OCI-LY7 (cell line): ENCODE measurements at regions not wholly inside any gene's neighbourhood (a gene's known extent, or its start where the extent isn't known, plus 50 kb on each side); places are given as distances from the start of the nearest gene placed in this dataset.

Experiments used
- BruUV-seq: library from RNA; stranded (reverse); fragments of 400-500 nt; replicated peaks from 2 replicates; lab custom pipeline; 2021; lab: Mats Ljungman, UMichigan
- CTCF ChIA-PET: fragments of 300-600 bp; sonication (Branson Sonifier 250); formaldehyde crosslinking; loops from one replicate; lab custom pipeline; 2022; ENCODE audit warnings: antibody characterized with exemption; ENCODE audit not compliant: unreplicated experiment; lab: Charles Lee
- POLR2A ChIA-PET: fragments of 300-600 bp; sonication (Branson Sonifier 250); formaldehyde crosslinking; loops from one replicate; lab custom pipeline; 2022; ENCODE audit warnings: antibody characterized with exemption; lab: Charles Lee
- DNase-seq: peaks from one replicate; pipeline ENCODE4 v3.0.0-alpha.2; 2015; ENCODE audit warnings: low spot score
- H2AFZ ChIP-seq: fragments of 200-600 bp; sonication (generic), shearing (Covaris generic); 2 replicates; pipeline ENCODE4 v1.6.1; 2014; ENCODE audit warnings: mild to moderate bottlenecking, antibody characterized with exemption, low read length, moderate library complexity
- H3K27ac ChIP-seq: fragments of 200-600 bp; sonication (generic); 2 replicates; pipeline ENCODE4 v1.5.1; 2014; ENCODE audit warnings: mixed run types, low read depth, mild to moderate bottlenecking, moderate library complexity, low read length, inconsistent platforms; ENCODE audit not compliant: poor library complexity, severe bottlenecking
- H3K36me3 ChIP-seq: fragments of 200-600 bp; sonication (generic); 2 replicates; pipeline ENCODE4 v1.6.1; 2014; ENCODE audit warnings: mild to moderate bottlenecking, antibody characterized with exemption, low read length, moderate library complexity, mixed read lengths; ENCODE audit not compliant: insufficient read depth
- H3K4me1 ChIP-seq: fragments of 200-600 bp; sonication (generic); 2 replicates; pipeline ENCODE4 v1.5.1; 2014; ENCODE audit warnings: mild to moderate bottlenecking, low read length; ENCODE audit not compliant: insufficient read depth, poor library complexity, severe bottlenecking
- H3K4me2 ChIP-seq: fragments of 200-600 bp; sonication (generic); 2 replicates; pipeline ENCODE4 v1.6.1; 2014; ENCODE audit warnings: mild to moderate bottlenecking, low read length
- H3K4me3 ChIP-seq: fragments of 200-600 bp; sonication (generic); 2 replicates; pipeline ENCODE4 v1.5.1; 2014; ENCODE audit warnings: mild to moderate bottlenecking, low read depth, low read length; ENCODE audit not compliant: poor library complexity, severe bottlenecking
- H3K79me2 ChIP-seq: fragments of 200-600 bp; sonication (generic); 2 replicates; pipeline ENCODE4 v1.6.1; 2016; ENCODE audit warnings: low read depth, mild to moderate bottlenecking, low read length, moderate library complexity, mixed read lengths; ENCODE audit not compliant: insufficient read depth
- H3K9me2 ChIP-seq: fragments of 200-600 bp; sonication (generic); 2 replicates; pipeline ENCODE4 v1.6.1; 2016; ENCODE audit warnings: mild to moderate bottlenecking, low read length, mixed read lengths; ENCODE audit not compliant: insufficient read depth
- H3K9me3 ChIP-seq: fragments of 200-600 bp; sonication (generic); 2 replicates; pipeline ENCODE4 v1.6.1; 2014; ENCODE audit warnings: mild to moderate bottlenecking, mixed run types, low read length, mixed read lengths
- H4K20me1 ChIP-seq: fragments of 200-600 bp; sonication (generic); 2 replicates; pipeline ENCODE4 v1.6.1; 2014; ENCODE audit warnings: mild to moderate bottlenecking, antibody characterized with exemption, low read length, moderate library complexity, mixed read lengths; ENCODE audit not compliant: insufficient read depth
- CTCF ChIP-seq: fragments of 200-600 bp; sonication (generic); conservative IDR thresholded peaks from 2 replicates; pipeline ENCODE4 v1.5.1; 2014; ENCODE audit warnings: mild to moderate bottlenecking, antibody characterized with exemption, low read length, moderate library complexity, mixed read lengths
- EZH2phosphoT487 ChIP-seq: fragments of 200-600 bp; sonication (generic); IDR thresholded peaks from 2 replicates; pipeline ENCODE4 v1.6.1; 2018; ENCODE audit warnings: low read depth, borderline replicate concordance, mild to moderate bottlenecking, mixed run types, antibody characterized with exemption, low read length, moderate library complexity, mixed read lengths
- intact Hi-C: fragments of 100-400 bp; cut with micrococcal nuclease; formaldehyde crosslinking; loops from one replicate; pipeline ENCODE4 v1.10.0; 2022; ENCODE audit not compliant: unreplicated experiment

GRCh38 chr6:135647521-135647920 lies 150.0 kb upstream of the AHI1 start:
- no peaks in the 10 kb centered on the region for H3K4me1 ChIP-seq
- no peaks in the 10 kb centered on the region for H4K20me1 ChIP-seq
- no peaks in the 10 kb centered on the region for H3K79me2 ChIP-seq
- intact Hi-C loops, result no loop called here
- BruUV-seq, result no TSS peak
- no peak overlapping the region for H3K27ac ChIP-seq
- no peaks in the 10 kb centered on the region for H3K9me2 ChIP-seq
- POLR2A ChIA-PET, result no interaction called here
- H3K4me3 ChIP-seq, result no peak overlapping the region
- no peak overlapping the region for H2AFZ ChIP-seq
- no peak overlapping the region for H3K4me2 ChIP-seq
- DNase-seq, result no peak
- H3K9me3 ChIP-seq, result no peaks in the 10 kb centered on the region
- H3K36me3 ChIP-seq, result no peaks in the 10 kb centered on the region
- TF ChIP-seq EZH2phosphoT487 (no peak), CTCF (no peak)
- CTCF ChIA-PET, result no interaction called here

- Histone ChIP-seq H3K4me1 (no peaks in the 10 kb centered on the region), H3K9me2 (no peaks in the 10 kb centered on the region), H4K20me1 (no peaks in the 10 kb centered on the region), H3K4me3 (no peak overlapping the region), H3K79me2 (no peaks in the 10 kb centered on the region), H3K27ac (no peak overlapping the region), H3K9me3 (no peaks in the 10 kb centered on the region), H3K4me2 (peak overlapping the region; percentile 18; the same call in 1 of the 2 replicates), H2AFZ (no peak overlapping the region), H3K36me3 (no peaks in the 10 kb centered on the region)
- TF ChIP-seq EZH2phosphoT487, result no peak
- no peak for TF ChIP-seq CTCF
- BruUV-seq, result no TSS peak
- ChIA-PET POLR2A (interaction anchor here (0.5 to 0.7 kb wide), 2 partner anchors 57 to 1438 kb away, joined by 3 to 4 read pairs; no protein-coding TSS in a partner anchor), CTCF (no interaction called here)
- DNase-seq, result no peak
- intact Hi-C loops, result no loop called here
Observed at GRCh38 chr6:135651964-135652755, 154.6 kb upstream of the AHI1 start.

GRCh38 chr6:135655055-135655454 lies 157.5 kb upstream of the AHI1 start:
- no peak overlapping the region for H3K4me2 ChIP-seq
- H2AFZ ChIP-seq, result no peak overlapping the region
- ChIA-PET POLR2A (interaction anchor here (0.6 kb wide), 1 partner anchor 311 kb away, joined by 4 read pairs; no protein-coding TSS in a partner anchor), CTCF (no interaction called here)
- H3K4me1 ChIP-seq, result no peaks in the 10 kb centered on the region
- no peaks in the 10 kb centered on the region for H3K79me2 ChIP-seq
- H4K20me1 ChIP-seq, result no peaks in the 10 kb centered on the region
- H3K27ac ChIP-seq, result no peak overlapping the region
- no TSS peak for BruUV-seq
- DNase-seq, result no peak
- no peak overlapping the region for H3K4me3 ChIP-seq
- TF ChIP-seq CTCF (no peak), EZH2phosphoT487 (no peak)
- H3K36me3 ChIP-seq, result no peaks in the 10 kb centered on the region
- intact Hi-C loops, result no loop called here
- no peaks in the 10 kb centered on the region for H3K9me3 ChIP-seq
- H3K9me2 ChIP-seq, result no peaks in the 10 kb centered on the region
